ENCODE measurements at regions not wholly inside any gene's neighbourhood (a gene's known extent, or its start where the extent isn't known, plus 50 kb on each side); places are given as distances from the start of the nearest gene placed in this dataset.
"Not testable (repeated sequence)": the region's sequence is repeated elsewhere in the genome, so short reads cannot be mapped to it uniquely, and the experiment has no call there.

DNA sequence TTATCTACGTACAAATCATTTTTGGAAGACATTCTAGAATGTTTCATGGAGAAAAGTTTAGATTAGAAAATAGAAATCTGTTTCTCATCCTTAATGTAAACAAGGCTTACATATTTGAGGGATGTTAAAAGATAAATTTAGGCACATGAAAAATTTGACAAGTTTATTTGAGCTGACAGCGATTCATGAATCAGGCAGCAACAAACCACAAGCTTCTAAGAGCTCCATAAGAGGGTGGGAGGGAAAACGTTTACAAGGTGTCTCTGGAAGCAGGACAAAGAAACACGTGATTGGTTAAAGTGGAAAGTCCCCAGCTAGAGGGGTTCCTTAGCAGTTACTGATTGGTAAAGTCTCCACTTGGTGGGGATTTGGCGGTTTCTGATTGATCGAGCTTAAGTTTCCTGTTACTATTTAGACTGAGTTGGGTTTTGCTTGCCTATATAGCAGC is 228.9 kb upstream of the PITRM1 start:
- DNase-seq = no peak

- no peak for DNase-seq
Observed at GRCh38 chr10:3400348-3400747, 227.8 kb upstream of the PITRM1 start.

DNA sequence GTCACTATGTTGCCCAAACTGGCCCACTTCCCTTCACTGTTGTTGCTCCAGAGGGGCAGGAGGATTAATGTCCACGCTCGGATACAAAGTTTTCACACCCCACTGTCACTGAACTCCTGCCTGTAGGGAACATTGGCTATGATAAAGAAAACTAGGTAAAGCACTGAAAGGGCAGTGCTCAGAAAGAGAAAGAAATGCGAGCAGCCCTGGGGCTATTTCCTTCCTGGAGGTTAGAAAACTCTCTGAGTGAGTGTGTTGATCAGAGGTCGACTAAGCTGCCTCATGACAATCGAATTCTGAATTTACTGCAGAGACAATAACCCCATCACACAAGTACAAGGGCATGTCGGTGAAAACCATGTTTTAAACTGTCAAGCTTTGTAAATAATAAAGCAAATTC is 227.2 kb upstream of the PITRM1 start:
- DNase-seq = no peak

DNA sequence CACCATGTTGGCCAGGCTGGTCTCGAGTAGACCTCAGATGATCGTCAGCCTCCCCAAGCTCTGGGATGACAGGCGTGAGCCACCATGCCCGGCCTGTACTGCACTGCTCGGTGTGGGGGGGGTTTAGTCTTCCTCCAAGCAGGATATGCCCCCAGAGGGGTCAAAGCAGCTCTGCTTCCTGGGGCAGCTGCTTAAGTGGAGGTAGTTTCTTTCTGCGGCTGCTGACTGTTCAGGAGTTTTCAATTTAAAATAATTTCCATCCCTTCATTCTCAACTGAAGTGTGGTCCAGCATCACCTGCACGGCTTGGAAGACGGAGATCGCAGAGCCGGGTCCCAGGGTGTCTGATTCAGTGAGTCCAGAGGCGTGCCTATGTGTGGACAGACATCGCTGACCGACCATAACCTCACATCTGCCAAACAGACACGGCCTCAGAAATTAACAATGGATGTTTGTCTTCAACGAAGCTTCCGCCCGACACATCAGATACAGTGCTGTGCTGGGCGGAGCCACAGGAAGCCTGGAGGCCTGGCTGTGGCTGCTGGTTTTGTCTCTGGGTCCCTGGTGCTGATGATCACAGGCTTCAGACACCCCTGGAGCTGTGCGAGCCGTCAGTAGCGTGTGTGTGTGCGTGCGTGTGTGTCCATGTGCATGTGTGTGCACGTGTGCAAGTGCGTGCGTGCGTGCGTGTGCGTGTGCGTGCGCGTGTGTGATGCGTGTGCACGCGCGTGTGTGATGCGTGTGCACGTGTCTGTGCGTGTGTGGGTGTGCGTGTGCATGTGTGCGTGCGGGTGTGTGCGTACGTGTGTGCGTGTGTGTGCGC is 226.5 kb upstream of the PITRM1 start:
- DNase-seq = no peak

- no peak for DNase-seq
Observed at GRCh38 chr10:3397846-3398245, 225.3 kb upstream of the PITRM1 start.

- DNase-seq = no peak
Observed at GRCh38 chr10:3397231-3397630, 224.6 kb upstream of the PITRM1 start.

- no peak for DNase-seq
Observed at GRCh38 chr10:3396116-3396515, 223.5 kb upstream of the PITRM1 start.

- DNase-seq = no peak
Observed at GRCh38 chr10:3395458-3395861, 222.9 kb upstream of the PITRM1 start.

GRCh38 chr10:3395041-3395440 is 222.5 kb upstream of the PITRM1 start:
- no peak for DNase-seq

DNA sequence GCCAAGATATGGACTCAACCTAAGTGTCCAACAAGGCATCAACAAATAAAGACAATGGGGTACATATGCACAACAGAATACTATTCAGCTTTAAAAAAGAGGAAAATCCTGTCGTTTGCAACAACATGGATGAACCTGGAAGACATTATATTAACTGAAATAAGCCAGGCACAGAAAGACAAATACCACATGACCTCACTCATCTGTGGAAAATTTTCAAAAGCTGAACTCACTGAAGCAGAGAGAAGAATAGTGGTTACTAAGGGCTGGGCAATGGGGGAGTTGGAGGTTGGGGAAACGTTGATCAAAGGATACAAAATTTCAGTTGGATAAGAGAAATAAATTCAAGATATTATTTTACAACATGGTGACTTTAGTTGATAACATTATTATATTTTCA is 221.4 kb upstream of the PITRM1 start:
- no peak for DNase-seq

DNA sequence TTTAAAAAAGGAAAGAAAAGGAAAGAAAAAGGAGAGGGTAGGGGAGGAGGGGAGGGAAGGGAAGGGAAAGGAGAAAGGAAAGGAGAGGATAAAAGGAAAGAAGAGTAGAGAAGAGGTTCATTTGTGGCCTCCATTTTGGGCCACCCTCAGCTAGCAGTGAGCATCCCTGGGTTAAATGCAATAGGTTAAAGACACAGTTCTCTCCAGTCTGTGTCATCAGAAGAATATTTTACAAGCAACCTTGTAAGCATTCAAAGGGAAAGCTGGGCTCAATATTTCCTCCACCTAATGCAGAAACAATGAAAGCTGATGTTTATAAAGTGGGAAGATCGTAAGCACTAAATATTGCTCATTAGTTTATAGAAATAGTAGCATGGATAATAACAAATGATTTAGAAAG is 219.1 kb upstream of the PITRM1 start:
- no peak for DNase-seq

GRCh38 chr10:3389130-3389529 is 216.5 kb upstream of the PITRM1 start:
- no peak for DNase-seq

DNA sequence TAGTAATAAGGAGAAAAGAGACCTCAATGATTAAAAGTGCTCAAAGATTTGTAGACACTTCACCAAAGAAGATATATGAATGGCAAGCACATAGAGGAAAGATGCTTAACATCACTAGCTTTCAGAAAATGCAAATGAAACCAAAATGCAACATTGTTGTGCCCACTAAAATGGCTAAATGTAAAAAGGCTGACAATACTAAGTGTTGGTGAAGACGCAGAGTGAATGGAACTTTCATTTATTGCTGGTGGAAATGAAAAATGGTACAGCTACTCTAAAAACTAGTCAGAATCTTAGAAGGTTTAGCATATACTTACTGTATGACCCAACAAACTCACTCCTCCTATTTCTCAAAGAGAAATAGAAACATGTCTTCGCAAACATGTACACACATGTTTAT is 212.9 kb upstream of the PITRM1 start:
- no peak for DNase-seq

GRCh38 chr10:3382092-3382491 is 209.5 kb upstream of the PITRM1 start:
- DNase-seq = no peak

DNA sequence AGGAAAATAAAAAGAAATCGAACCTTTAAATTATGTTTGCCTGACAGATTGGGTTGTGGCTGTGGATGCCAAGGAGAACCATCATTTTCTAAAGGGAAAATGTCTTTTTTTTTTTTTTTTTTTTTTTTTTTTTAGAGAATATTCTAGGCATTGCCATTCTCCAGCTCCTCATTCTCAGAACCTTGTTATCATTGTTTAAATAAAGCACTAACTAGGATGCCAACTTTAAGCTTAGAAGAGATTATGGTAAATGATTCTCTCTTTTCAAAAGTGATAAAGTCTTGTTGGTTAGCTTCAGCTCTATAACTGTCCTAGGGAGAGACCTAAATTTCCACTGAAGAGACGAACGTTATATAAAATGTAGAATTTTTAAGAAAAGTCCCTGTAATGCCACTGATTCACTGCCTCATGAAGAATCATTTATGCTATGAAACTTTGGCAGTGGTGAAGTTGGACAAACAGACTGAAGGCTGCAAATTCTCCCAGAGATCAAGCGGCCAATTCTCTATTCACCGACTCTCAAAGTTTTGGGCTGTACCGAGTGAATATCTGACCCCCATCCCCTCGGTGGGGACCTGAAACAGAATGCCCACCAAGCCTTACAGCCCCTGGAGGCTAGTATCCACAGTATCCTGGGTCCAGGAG is 207.9 kb upstream of the PITRM1 start:
- DNase-seq = no peak

DNA sequence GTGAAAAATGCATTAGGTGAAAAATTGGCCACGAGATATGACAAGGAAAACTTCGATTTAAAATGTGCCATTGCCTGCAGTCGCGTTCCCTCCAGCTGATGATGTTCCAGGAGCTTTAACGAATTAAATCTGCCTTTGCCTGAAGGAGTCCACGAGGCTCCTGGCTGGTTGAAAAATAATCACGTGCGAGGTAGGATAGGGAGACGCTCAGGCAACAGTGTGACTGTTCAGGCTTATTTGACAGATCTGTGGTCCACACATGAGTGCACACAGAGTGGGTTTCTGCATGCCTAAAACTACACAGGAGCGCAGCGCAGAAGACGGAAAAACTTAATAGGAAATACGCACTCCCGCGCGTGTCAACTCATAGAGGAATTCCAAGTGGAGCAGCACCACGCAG is 204.0 kb upstream of the PITRM1 start:
- DNase-seq = no peak

DNA sequence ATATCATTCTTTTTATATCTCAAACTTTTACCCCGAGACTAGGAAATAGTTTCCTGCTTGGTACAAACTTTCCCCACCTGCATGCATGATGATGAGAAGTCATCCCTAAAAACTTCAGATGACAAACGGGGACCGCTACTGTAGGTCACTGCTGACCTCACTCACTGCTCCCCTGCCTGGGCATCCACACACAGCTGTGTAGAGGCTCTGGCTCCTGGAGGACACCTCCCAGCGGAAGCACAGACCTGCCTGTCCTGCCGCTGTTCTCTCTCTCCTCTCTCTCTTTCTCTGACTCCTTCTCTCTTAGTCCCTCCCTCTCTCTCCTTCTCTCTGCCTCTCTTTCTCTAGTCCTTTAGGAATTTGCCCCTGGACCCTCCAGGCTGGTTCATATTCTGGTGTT is 202.9 kb upstream of the PITRM1 start:
- no peak for DNase-seq

GRCh38 chr10:3374914-3375313 is 202.3 kb upstream of the PITRM1 start:
- DNase-seq = no peak

GRCh38 chr10:3373374-3374027 is 200.9 kb upstream of the PITRM1 start:
- DNase-seq = not testable (repeated sequence)

- no peak for DNase-seq
Observed at GRCh38 chr10:3372281-3372680, 199.7 kb upstream of the PITRM1 start.

DNA sequence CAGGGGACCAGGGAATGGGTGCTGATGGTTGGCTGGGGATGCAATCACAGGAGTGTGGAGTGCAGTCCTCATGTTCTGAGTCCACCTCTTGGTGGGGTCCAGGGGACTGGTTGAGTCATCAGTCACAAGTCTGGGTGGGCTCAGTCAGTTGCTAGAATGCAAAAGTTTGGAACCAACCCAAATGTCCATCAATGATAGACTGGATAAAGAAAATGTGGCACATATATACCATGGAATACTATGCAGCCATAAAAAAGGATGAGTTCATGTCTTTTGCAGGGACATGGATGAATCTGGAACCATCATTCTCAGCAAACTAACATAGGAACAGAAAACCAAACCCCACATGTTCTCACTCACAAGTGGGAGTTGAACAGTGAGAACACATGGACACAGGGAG is 199.0 kb upstream of the PITRM1 start:
- not testable (repeated sequence) for DNase-seq

DNA sequence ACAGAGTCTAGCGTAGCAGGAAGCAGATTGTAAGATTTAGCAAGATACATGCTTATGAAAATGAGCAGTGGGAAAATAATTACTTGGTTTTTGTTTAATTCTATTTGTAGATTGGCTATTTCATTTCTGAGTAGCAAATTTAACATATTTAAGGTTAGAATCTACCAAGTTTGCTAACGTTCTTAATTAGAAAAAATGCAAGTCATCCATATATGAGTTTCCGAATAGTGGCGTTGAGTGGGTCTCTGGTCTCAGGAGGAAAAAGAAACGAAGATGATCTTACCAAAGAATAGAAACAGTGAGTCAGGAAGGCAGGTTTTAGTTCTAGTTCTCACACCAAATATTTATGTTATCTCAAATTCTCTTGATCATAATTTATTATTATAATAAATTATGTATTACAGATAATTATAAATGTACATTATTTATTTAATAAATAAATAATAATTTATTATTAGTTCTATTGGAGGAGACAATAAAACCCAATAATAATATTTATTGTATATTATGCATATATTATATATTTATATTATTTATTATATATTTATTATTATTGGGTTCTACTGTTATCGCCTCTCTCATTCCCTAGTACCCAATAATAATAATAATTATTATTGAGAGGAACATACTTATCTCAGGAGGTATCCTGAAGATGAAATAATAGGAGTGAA is 194.3 kb upstream of the PITRM1 start:
- DNase-seq = no peak

DNA sequence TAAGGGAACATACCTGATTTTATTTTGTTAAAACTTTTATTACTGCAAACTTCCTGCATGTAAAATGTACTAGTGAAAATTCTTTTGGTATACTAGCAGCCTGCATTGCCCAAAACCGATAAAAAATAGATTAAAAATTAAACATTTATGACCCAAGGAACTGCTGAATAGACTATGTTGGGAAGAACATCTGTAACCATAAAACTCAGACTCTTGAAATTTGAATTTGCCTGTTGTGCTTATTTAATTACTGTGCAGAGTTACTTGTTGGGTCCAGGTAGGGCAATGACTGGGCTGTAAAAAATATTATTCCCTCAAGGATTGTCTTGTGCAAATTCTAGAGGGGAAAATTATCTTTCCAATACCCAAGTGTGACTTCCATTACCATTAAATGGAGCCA is 193.5 kb upstream of the PITRM1 start:
- DNase-seq = no peak

DNA sequence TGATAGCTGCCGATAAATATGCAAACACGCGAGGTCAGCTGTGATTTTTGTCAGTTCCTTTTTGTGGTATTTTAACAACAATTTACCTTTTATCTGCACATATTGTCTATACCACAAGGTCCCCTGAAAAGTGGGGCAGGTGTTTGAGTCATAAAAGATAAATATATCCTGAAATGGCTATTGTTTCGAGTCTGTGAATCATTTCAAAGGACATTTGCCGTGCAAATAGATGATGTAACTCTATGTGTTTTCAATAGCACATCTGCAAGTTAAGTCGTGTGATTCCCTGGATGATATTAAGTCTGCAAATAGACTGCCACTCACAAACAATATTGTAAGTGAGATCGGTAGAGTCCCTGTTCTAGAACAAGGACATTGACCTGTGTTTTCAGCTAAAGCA is 193.0 kb upstream of the PITRM1 start:
- no peak for DNase-seq

Data from RPMI8226 (cell line).